Activated CD4-positive, alpha-beta T cell treated with anti-CD3 and anti-CD28 coated beads, Interleukin-2, amount 10 ng/mL, durations not matched to agents 24 days and 14 days (primary cell): ENCODE measurements at regions not wholly inside any gene's neighbourhood (a gene's known extent, or its start where the extent isn't known, plus 50 kb on each side); places are given as distances from the start of the nearest gene placed in this dataset.
"Not testable (repeated sequence)": the region's sequence is repeated elsewhere in the genome, so short reads cannot be mapped to it uniquely, and the experiment has no call there.

ENCODE experiments used
- DNase-seq: peaks from one replicate; pipeline ENCODE4 v3.0.0; 2022
- H3K27ac Mint-ChIP-seq: one replicate; pipeline ENCODE4 v1.8.0; 2022; ENCODE audit warnings: mild to moderate bottlenecking, mixed read lengths
- H3K27me3 Mint-ChIP-seq: one replicate; pipeline ENCODE4 v1.8.0; 2022; ENCODE audit warnings: mixed read lengths
- H3K36me3 Mint-ChIP-seq: one replicate; pipeline ENCODE4 v1.8.0; 2022; ENCODE audit warnings: low read depth, mild to moderate bottlenecking, mixed read lengths
- H3K4me1 Mint-ChIP-seq: one replicate; pipeline ENCODE4 v1.8.0; 2021; ENCODE audit warnings: mixed read lengths
- H3K4me3 Mint-ChIP-seq: one replicate; pipeline ENCODE4 v1.8.0; 2022; ENCODE audit warnings: mild to moderate bottlenecking, moderate library complexity, mixed read lengths
- H3K9me3 Mint-ChIP-seq: one replicate; pipeline ENCODE4 v1.8.0; 2021; ENCODE audit warnings: mixed read lengths
- intact Hi-C: fragments of 100-400 bp; cut with micrococcal nuclease; formaldehyde crosslinking; loops from one replicate; pipeline ENCODE4 v1.15.1; 2023

DNA sequence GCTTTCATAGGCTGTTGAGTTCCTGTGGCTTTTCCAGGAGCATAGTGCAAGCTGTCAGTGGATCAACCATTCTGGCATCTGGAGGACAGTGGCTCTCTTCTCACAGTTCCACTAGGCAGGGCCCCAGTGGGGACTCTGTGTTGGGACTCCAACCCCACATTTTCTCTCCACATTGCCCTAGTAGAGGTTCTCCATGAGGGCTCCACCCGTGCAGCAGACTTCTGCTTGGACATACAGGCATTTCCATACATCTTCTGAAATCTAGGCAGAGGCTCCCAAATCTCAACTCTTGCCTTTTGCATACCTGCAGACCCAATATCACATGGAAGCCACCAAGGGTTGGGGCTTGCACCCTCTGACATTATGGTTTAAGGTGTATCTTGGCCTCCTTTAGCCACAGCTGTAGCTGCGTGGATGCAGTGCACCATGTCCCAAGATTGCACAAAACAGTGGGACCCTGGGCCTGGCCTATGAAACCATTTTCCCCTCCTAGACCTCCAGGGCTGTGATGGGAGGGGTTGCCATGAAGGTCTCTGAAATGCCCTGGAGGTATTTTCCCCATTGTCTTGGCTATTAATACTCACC lies 645.9 kb upstream of the CITED2 start:
- Mint-ChIP-seq H3K27ac (no peak overlapping the region), H3K9me3 (peaks cover 19% of the 10 kb centered on the region), H3K4me3 (no peak overlapping the region), H3K36me3 (no peaks in the 10 kb centered on the region), H3K4me1 (no peaks in the 10 kb centered on the region), H3K27me3 (no peaks in the 10 kb centered on the region)
- intact Hi-C loops, result no loop called here
- DNase-seq, result no peak

DNA sequence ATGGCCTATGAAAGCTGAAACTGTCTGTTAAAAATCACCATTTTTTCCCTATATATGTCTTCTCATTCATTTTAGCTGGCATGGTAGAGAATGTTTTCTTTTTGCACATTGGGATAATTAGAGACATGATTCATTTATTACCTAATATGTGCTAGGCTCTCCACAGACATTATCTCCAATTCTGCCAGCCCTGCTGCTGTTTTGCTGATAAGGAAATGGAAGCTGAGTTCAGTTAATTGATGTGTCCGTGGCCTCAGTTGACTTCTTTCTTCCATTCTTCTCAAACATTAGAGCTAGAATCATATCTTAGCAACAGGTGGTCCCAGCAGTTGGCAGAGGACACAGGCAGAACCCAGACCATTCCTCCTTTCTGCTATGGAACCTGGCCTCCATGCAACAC lies 644.1 kb upstream of the CITED2 start:
- Mint-ChIP-seq H3K4me1 (no peaks in the 10 kb centered on the region), H3K36me3 (no peaks in the 10 kb centered on the region), H3K9me3 (peaks cover 19% of the 10 kb centered on the region), H3K27me3 (no peaks in the 10 kb centered on the region), H3K4me3 (no peak overlapping the region), H3K27ac (no peak overlapping the region)
- DNase-seq, result no peak
- intact Hi-C loops, result no loop called here

DNA sequence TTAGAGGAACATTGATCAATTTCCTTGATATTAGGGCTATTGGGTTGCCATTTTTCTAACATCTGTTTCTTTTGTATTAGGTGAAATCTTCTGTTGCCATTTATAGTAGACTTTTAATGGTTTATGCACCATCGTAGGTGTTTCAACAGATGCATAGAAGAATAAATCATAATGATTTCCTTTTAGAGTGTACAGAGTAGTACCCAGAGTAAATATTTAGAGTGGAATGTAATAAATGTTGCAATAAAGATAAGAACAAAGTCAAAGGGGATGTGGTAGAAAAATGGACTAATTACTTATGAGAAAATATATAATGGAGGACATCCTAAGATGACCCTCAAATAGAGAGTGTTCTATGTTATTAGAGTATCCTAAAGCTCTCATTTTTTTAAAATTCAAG lies 643.0 kb upstream of the CITED2 start:
- intact Hi-C loops, result no loop called here
- no peak for DNase-seq
- Mint-ChIP-seq H3K9me3 (peaks cover 19% of the 10 kb centered on the region), H3K27me3 (no peaks in the 10 kb centered on the region), H3K4me1 (no peaks in the 10 kb centered on the region), H3K4me3 (no peak overlapping the region), H3K27ac (no peak overlapping the region), H3K36me3 (no peaks in the 10 kb centered on the region)

DNA sequence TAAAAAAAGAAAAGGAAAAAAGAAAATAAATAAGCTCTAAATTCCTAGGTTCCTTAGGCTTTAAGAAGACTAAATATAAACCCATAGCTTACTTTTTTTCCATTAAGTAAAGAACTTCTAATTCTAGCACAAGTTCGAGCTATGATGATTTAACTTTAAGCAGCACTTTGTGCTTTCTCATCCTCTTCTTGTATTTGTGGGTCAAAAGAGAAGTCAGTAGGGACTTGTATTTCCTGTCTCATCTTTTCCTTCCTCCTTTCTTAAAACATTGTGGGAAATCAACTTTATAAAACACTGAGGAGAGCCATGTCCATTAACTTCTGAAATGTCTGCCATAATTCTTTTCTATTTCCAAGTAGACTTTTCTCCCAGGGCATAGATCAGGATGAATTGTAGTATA lies 637.7 kb upstream of the CITED2 start:
- H3K36me3 Mint-ChIP-seq, result no peaks in the 10 kb centered on the region

DNA sequence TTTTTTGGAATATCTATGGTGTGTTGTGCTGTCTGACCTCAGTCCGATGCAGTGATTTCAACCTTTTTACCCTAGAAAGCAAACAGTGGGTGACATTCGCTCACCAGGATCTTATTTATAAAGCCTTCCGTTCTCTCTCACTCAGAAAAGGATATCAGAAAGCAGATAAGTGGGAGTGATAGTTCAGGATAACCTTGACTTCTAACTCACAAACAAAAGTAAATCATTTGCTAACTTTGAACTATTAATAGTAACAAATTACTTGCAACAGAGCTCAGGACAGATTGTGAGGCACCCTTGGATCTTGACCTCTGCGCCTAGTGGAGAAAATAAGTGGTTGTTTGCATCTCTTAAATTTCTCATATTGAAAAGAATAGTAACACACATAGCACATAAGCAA lies 637.1 kb upstream of the CITED2 start:
- Mint-ChIP-seq H3K27ac (no peak overlapping the region), H3K4me3 (no peak overlapping the region), H3K4me1 (no peaks in the 10 kb centered on the region), H3K36me3 (no peaks in the 10 kb centered on the region), H3K9me3 (no peaks in the 10 kb centered on the region), H3K27me3 (no peaks in the 10 kb centered on the region)
- intact Hi-C loops, result no loop called here
- no peak for DNase-seq

More for the DNA sequence above, 637.7 kb upstream of the CITED2 start:
- Mint-ChIP-seq H3K27ac (no peak overlapping the region), H3K4me3 (no peak overlapping the region), H3K27me3 (no peaks in the 10 kb centered on the region), H3K4me1 (no peaks in the 10 kb centered on the region), H3K9me3 (no peaks in the 10 kb centered on the region)
- intact Hi-C loops, result no loop called here
- DNase-seq, result no peak

DNA sequence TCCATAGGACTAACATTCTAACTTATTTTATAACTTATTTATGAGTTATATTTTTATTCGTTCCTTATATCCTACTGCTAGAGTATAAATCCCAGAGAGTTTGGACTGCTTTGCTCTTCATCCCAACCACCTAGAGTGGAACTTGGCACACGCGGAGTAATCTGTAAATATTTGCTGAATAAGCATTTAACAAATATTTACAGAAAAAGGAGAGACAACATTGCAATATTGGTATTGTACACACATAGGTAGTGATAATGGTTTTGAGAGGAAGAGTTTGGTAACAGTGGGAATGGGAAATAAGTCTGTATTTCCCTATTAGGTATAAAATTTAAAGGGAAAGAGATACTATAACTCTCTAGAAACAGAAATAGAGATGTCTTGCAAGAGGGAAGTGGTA lies 634.8 kb upstream of the CITED2 start:
- no peaks in the 10 kb centered on the region for H3K9me3 Mint-ChIP-seq

DNA sequence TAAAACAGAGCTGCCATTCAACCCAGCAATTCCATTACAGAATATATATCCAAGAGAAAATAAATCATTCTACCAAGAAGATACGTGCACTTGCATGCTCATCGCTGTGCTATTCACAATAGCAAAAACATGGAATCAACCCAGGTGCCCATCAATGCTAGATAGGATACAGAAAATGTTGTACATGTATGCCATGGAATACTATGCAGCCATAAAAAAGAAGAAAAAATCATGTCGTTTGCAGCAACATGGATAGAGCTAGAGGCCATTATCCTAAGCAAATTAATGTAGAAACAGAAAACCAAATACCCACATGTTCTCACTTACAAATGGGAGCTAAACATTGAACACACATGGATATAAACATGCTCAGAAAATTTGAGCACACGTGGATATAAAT lies 633.1 kb upstream of the CITED2 start:
- no peak overlapping the region for H3K27ac Mint-ChIP-seq
- no peaks in the 10 kb centered on the region for H3K36me3 Mint-ChIP-seq
- no peak for DNase-seq
- intact Hi-C loops, result no loop called here
- H3K9me3 Mint-ChIP-seq, result no peaks in the 10 kb centered on the region
- no peaks in the 10 kb centered on the region for H3K27me3 Mint-ChIP-seq
- H3K4me1 Mint-ChIP-seq, result no peaks in the 10 kb centered on the region
- no peak overlapping the region for H3K4me3 Mint-ChIP-seq

More for the DNA sequence above, 634.8 kb upstream of the CITED2 start:
- H3K27ac Mint-ChIP-seq, result no peak overlapping the region
- no peak for DNase-seq
- no peaks in the 10 kb centered on the region for H3K36me3 Mint-ChIP-seq
- no peak overlapping the region for H3K4me3 Mint-ChIP-seq
- intact Hi-C loops, result no loop called here
- H3K27me3 Mint-ChIP-seq, result no peaks in the 10 kb centered on the region
- H3K4me1 Mint-ChIP-seq, result no peaks in the 10 kb centered on the region

DNA sequence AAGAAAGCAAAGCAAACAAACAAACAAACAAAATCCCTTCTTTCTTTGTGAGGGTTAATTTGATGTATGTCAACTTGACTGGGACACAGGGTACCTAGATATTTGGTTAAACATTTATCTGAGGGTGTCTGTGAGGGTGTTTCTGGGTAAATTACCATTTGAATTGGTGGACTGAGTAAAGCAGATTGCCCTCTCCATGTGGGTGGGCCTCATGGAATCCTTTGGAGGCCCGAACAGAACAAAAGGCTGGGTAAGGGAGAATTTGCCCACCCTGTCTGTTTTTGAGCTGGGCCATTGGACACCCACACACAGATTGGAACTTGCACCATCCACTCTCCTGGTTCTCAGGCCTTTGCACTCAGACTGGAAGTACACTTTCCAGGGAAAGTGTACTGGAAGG lies 628.8 kb upstream of the CITED2 start:
- intact Hi-C loops, result no loop called here
- H3K4me1 Mint-ChIP-seq, result no peaks in the 10 kb centered on the region
- no peaks in the 10 kb centered on the region for H3K9me3 Mint-ChIP-seq
- H3K4me3 Mint-ChIP-seq, result no peak overlapping the region
- DNase-seq, result no peak
- H3K36me3 Mint-ChIP-seq, result no peaks in the 10 kb centered on the region
- no peak overlapping the region for H3K27ac Mint-ChIP-seq
- no peaks in the 10 kb centered on the region for H3K27me3 Mint-ChIP-seq

DNA sequence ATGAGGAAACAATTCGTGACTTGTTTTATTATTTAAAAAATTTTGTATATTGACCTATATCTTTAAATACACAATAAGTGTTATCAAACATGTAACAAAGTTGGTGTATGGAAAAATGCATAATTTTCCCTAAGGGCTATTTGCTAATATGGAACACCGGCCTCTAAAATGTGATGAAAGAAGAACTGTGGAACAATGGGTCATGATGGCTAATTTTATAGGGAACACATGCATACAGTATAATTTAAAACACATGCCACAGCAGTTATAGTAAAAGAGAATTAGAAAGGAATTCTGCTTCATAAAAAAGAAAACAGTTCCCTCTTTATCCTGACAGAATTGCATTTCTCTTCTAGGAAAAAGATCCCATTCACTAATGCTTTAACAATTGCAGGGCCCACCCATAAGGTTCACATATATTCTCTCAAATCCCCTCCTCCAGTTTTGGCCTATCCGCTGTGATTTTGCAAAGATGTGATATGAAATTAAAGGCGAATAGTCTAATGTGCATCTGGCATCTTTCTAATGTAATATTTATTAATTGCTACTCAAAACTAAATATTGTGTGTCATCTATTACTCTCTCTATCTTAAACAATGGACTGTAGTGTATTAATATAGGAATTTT lies 628.1 kb upstream of the CITED2 start:
- no peak overlapping the region for H3K27ac Mint-ChIP-seq
- H3K9me3 Mint-ChIP-seq, result no peaks in the 10 kb centered on the region
- DNase-seq, result no peak
- intact Hi-C loops, result no loop called here
- no peaks in the 10 kb centered on the region for H3K36me3 Mint-ChIP-seq
- H3K27me3 Mint-ChIP-seq, result no peaks in the 10 kb centered on the region
- no peaks in the 10 kb centered on the region for H3K4me1 Mint-ChIP-seq
- no peak overlapping the region for H3K4me3 Mint-ChIP-seq

DNA sequence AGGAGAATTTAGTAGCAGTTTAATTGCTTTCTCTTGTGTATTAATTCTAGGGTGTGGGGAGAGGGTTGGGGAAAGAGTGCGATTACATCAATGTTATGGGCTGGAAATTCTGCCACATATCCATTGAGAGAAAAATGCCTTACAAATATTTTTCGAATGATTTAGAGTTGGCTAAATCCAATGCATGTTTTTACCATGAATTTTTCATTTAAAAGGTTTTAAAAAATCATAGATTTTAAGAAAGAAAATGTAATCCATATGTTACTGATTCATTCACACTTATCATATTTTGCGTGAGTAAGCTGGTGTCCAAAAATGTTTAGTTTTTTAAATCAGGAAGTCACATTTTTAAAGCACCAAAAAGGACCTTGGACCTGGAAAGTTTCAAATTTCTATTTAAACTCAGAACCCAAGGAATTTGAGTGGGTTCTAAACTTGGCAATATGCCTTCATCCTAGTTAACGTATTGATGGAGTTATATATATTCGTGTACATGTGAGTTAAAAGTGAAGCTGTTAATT lies 627.4 kb upstream of the CITED2 start:
- no peak overlapping the region for H3K27ac Mint-ChIP-seq
- intact Hi-C loops, result no loop called here
- no peaks in the 10 kb centered on the region for H3K36me3 Mint-ChIP-seq
- DNase-seq, result no peak
- no peaks in the 10 kb centered on the region for H3K9me3 Mint-ChIP-seq
- H3K4me3 Mint-ChIP-seq, result no peak overlapping the region
- H3K27me3 Mint-ChIP-seq, result no peaks in the 10 kb centered on the region
- H3K4me1 Mint-ChIP-seq, result no peaks in the 10 kb centered on the region

DNA sequence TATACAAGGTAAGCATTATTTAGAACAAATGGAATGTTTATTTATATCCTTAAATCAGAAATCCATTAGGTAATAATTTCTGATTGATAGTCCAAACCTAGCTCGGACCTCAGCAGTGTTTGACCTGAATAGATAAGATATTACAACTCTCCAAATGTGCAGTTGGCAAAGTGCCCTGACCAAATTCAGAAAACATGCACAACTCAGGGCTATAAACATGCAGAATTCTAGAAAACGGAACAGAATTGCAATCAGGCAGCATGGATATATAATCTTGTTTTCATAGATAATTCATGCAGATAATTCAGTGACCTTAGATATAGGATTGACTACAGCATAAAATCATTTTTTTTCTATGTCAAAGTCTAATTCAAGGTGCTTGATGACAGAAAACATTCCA lies 626.6 kb upstream of the CITED2 start:
- Mint-ChIP-seq H3K9me3 (no peaks in the 10 kb centered on the region), H3K4me3 (no peak overlapping the region)
- intact Hi-C loops, result no loop called here

DNA sequence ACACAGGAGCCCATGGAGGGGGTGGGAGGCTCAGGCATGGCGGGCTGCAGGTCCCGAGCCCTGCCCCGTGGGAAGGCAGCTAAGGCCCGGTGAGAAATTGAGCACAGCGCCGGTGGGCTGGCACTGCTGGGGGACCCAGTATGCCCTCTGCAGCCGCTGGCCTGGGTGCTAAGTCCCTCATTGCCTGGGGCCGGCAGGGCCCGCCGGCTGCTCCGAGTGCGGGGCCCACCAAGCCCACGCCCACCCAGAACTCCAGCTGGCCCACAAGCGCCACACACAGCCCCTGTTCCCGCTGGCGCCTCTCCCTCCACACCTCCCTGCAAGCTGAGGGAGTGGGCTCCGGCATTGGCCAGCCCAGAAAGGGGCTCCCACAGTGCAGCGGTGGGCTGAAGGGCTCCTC lies 625.2 kb upstream of the CITED2 start:
- H3K27ac Mint-ChIP-seq, H3K36me3 Mint-ChIP-seq, DNase-seq, H3K4me1 Mint-ChIP-seq, H3K9me3 Mint-ChIP-seq, intact Hi-C loops, H3K4me3 Mint-ChIP-seq, H3K27me3 Mint-ChIP-seq: not testable (repeated sequence)

More for the DNA sequence above, 626.6 kb upstream of the CITED2 start:
- no peak for DNase-seq
- H3K27ac Mint-ChIP-seq, result no peak overlapping the region
- H3K27me3 Mint-ChIP-seq, result no peaks in the 10 kb centered on the region
- H3K36me3 Mint-ChIP-seq, result no peaks in the 10 kb centered on the region
- H3K4me1 Mint-ChIP-seq, result no peaks in the 10 kb centered on the region

DNA sequence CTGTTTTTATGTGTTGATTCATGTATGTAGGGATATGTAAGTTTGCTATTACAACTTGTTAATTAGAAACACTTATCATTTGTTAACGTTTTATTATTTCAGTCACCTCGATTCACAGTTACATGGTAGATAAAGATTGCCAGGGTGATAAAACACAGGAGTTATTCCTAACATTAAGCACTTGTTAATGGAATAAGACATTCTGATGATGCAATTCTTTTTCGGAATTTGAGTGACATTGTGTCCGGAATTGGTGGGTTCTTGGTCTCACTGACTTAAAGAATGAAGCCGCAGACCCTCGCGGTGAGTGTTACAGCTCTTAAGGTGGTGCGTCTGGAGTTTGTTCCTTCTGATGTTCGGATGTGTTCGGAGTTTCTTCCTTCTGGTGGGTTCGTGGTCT lies 624.0 kb upstream of the CITED2 start:
- H3K9me3 Mint-ChIP-seq, intact Hi-C loops, DNase-seq, H3K27me3 Mint-ChIP-seq, H3K36me3 Mint-ChIP-seq, H3K27ac Mint-ChIP-seq, H3K4me3 Mint-ChIP-seq, H3K4me1 Mint-ChIP-seq: not testable (repeated sequence)

DNA sequence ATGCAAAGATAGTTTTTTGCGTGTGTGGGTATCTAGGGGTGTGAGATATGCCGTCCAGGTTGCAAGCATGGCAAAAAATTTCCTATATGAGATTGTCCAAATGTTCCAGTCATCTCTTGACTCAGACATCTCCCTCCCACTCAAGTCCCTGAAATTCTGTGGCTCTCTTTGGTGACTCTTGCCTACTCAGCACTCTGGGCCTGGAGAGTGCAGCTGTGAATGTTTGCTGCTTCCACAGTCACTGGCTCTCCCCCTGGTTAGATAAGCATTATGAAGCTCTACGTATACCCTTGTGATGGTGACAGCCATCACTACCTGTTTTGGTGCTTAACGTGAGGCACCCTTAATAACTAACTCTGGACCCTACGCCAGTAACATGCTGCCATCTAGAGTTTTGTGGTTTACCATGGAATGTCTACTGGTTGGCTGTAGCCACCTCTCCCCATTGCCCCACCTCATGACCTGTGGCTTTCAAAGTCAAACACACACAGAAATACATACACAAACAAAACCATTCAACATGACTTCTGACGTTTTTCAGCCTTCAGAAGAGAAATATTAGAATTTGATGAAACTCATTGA lies 621.9 kb upstream of the CITED2 start:
- H3K27me3 Mint-ChIP-seq, result no peaks in the 10 kb centered on the region
- no peak for DNase-seq
- H3K36me3 Mint-ChIP-seq, result no peaks in the 10 kb centered on the region
- H3K9me3 Mint-ChIP-seq, result no peaks in the 10 kb centered on the region
- H3K27ac Mint-ChIP-seq, result no peak overlapping the region
- H3K4me1 Mint-ChIP-seq, result no peaks in the 10 kb centered on the region
- intact Hi-C loops, result no loop called here
- no peak overlapping the region for H3K4me3 Mint-ChIP-seq

DNA sequence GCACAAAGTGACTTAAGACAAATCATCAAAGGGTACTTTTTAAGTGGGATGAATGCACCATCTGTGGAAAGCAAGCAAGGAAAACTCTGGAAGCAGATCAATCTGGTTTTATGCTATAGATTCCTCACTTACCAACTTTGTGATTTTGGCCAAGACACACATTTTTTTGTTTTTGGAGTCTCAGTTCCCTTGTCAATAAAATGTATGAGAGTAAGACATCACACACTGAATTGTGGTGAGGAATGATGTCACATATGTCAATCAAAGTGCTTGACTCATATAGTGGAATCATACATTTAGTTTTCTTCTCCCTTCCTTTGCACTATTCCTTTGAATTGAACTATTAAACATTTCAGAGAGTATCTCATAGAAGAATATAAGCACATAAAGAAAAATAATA lies 620.5 kb upstream of the CITED2 start:
- Mint-ChIP-seq H3K4me1 (no peaks in the 10 kb centered on the region), H3K4me3 (no peak overlapping the region), H3K36me3 (no peaks in the 10 kb centered on the region), H3K27me3 (no peaks in the 10 kb centered on the region), H3K27ac (no peak overlapping the region), H3K9me3 (no peaks in the 10 kb centered on the region)
- intact Hi-C loops, result no loop called here
- no peak for DNase-seq
